Activated T-cell treated with anti-CD3 and anti-CD28 coated beads for 4 hours (primary cell): ENCODE measurements at regions not wholly inside any gene's neighbourhood (a gene's known extent, or its start where the extent isn't known, plus 50 kb on each side); places are given as distances from the start of the nearest gene placed in this dataset.
"Not testable (repeated sequence)": the region's sequence is repeated elsewhere in the genome, so short reads cannot be mapped to it uniquely, and the experiment has no call there.

Experiments
- DNase-seq: peaks from one replicate; pipeline ENCODE4 v3.0.0-alpha.2; 2020

- DNase-seq, result no peak
Measured at GRCh38 chr6:165167311-165167710, 142.1 kb downstream of the C6orf118 start.

GRCh38 chr6:165163519-165163918 is 145.9 kb downstream of the C6orf118 start:
- DNase-seq, result no peak

DNA sequence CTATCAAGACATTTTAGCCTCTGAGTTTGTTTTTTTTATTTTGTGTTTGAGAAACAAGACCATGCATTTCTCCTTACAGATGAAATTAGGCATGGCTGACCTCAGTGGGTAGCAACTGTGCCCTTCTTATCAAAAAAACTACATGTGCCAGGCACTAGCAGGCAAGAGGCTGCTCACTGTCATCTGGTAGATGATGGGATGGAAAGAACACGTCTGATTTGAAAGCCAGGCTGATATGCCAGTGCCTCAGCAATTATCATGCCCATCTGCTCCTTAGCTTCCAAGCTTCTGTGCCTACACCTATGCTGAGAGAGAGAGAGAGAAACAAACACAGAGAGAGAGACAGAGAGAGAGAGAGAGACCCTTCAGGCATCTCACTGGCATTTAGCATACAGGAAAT is 149.9 kb downstream of the C6orf118 start:
- no peak for DNase-seq

DNA sequence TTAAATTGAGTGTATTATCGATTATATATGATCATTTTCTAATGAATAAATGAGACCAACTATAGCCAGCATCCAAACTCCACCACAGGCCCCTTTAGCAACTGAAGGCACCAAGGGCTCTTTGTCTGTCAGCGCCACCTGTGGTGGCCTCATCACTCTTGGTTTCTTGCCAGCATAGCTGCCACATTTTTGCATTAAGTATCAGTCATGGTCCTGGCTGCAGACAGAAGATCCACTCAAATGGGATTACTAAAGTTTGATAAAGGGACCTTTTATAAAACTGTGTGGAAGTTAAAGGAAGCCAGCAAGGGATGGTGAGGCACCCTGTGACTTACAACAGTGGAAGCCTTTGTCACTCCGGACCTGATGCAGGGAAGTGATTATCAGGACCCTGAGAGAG is 162.9 kb downstream of the C6orf118 start:
- no peak for DNase-seq

DNA sequence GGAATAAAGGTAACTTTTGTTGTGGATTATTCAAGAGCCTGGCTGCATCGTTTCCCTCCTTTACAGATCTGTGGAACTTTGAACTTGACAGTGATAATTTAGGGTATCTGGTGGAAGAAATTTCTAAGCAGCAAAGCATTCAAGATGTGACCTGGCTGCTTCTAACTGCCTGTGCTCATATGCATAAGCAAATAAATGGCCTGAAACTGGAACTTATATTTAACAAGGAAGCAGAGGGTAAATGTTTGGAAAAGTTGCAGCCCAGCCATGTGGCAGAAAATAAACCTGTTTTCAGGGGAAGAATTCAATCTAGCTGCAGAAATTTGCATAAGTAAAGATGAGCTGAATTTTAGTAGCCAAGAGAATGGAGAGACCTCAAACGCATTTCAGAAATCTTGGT is 173.5 kb downstream of the C6orf118 start:
- DNase-seq, result no peak

GRCh38 chr6:165129086-165129485 is 180.3 kb downstream of the C6orf118 start:
- DNase-seq, result no peak

GRCh38 chr6:165127743-165128142 is 181.7 kb downstream of the C6orf118 start:
- not testable (repeated sequence) for DNase-seq

GRCh38 chr6:165124681-165125080 is 184.7 kb downstream of the C6orf118 start:
- not testable (repeated sequence) for DNase-seq

- DNase-seq, result no peak
Measured at GRCh38 chr6:165119231-165120020, 190.0 kb downstream of the C6orf118 start.

DNA sequence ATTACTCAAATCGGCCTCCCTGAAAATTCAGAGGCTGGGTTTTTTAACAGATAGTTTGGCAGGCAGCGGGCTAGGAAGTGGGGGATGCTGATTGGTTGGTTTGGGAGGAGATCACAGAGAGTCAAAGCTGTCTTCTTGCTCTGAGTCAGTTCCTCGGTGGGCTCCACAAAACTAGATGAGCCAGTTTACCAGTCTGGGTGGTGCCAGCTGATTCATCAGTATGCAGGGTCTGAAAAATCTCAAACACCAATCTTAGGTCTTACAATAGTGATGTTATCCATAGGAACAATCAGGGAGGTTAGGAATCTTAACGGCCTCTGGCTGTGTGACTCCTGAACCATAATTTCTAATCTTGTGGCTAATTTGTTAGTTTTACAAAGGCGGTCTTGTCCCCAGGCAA is 190.7 kb downstream of the C6orf118 start:
- no peak for DNase-seq

- no peak for DNase-seq
Measured at GRCh38 chr6:165117806-165118205, 191.6 kb downstream of the C6orf118 start.

DNA sequence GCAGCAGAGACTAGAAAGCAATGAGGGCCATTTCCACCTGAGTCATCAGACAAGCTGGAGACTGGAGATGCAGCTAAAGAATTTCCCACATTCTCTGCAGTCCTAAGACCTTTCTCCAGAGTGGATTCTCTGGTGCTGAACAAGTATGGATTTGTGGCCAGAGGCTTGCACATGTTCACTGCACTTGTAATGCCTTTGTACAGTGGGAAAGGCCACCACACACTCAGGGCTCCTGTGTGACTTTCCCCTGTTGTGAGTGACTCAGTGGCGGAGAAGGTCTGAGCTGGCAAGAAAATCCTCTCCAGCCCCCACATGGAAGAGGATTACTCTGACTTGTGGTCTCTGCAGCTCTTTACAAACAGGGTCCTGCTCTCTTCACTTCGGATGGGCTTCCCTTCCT is 192.3 kb downstream of the C6orf118 start:
- no peak for DNase-seq

DNA sequence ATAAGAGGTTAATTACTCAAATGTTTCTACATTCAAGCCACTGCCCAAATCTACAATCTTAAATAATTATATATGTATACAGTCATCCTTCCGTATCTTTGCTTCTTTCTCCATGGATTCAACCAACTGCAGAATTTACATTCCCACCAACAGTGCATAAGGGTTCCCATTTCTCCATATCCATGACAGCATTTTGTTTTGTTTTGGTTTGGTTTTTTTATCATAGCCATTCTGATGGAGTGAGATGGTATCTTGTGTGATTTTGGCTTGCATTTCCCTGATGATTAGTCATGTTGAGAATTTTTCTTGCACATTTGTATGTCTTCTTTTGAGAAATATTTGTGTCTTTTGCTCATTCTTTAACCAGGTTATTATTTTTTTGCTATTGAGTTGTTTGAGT is 198.5 kb downstream of the C6orf118 start:
- DNase-seq, result no peak

GRCh38 chr6:165109011-165109410 is 200.4 kb downstream of the C6orf118 start:
- DNase-seq, result no peak

DNA sequence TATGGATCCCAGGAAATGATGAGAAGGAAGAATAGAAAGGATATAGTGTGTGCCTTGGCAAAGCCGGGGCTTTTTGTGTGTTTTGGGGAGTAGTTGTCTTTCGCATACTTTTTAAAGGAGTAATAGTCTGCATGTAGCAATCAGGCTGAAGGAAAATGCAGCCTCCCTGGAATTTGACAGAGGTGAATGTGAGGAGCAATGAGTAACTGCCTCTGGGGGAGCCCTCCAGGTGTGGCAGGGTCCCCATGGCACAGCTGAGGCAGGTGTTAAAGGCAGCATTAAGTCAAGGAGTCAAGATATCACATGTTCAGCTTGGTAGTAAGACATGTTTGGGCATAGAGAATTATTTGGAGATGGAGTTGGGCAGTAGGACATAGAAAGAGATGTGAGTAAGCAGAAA is 203.1 kb downstream of the C6orf118 start:
- no peak for DNase-seq

DNA sequence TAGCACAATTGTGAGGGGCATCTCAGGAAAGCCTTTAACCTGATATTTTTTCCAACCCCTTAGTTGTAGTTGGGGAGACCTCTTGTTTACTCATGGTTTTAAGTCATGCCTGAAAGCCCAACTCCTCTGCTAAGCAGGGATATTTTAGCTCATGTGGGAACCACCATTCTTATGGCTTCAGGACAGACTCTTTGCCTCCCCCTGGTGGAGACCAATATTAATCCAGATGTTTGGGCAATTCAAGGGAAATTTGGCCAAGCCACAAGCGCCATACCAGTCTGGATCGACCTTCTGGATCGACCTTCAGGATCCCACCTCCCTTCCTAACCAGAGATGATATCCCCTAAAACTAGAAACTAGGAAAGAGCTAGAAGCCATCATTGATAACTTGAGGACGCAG is 211.2 kb downstream of the C6orf118 start:
- DNase-seq, result no peak

GRCh38 chr6:165096868-165097267 is 212.5 kb downstream of the C6orf118 start:
- no peak for DNase-seq

DNA sequence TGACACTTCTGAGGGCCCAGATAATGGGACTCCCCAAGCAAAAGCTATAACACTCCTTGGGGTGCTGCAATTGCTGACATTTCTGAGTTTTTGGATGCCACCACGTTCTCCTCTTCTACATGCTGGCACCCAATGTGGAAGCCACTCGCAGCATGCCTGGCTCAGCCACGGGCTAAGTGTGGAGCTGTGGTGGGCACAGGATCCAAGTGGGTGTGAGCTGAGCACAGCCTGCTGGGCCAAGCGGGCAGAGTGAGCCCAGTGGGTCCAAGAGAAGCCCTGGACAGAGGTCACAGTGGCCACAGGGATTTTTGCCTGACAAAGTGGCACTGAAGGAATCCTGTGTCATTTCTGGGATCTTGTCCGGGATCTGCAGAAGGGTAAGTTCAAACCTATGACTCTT is 213.2 kb downstream of the C6orf118 start:
- DNase-seq, result no peak

DNA sequence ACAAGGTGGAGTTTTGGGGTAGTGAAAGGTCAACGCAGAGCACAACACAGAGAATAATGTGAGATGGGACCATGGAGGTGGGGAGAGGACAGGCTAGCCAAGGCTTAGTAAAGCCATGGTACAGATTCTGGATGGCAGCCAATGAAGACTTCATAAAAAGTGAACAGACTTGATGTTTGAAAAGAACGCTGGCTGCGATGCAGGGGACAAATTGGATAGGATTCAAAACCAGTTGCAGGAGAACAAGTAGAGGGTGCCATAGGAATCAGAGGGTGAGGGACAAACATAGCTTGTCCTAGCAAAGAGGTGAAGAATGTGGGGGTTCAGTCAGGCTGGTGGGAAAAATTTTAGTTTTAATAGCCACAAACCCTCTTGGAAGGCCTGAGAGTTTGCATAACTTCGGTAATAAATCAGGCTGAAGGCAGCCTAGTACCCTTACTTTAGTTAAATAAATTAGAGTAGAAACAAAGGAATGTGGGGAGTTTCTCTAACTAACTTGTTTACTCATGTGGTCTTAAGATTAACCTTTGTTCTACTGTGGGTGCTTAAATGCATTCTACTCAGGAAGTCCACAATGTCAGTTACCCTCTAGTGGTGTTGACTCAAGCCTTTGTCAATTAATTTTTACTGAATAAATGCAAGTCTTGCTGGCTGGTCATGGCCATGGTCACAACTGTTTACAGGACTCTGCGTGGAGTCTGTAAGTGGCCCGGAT is 216.4 kb downstream of the C6orf118 start:
- no peak for DNase-seq

DNA sequence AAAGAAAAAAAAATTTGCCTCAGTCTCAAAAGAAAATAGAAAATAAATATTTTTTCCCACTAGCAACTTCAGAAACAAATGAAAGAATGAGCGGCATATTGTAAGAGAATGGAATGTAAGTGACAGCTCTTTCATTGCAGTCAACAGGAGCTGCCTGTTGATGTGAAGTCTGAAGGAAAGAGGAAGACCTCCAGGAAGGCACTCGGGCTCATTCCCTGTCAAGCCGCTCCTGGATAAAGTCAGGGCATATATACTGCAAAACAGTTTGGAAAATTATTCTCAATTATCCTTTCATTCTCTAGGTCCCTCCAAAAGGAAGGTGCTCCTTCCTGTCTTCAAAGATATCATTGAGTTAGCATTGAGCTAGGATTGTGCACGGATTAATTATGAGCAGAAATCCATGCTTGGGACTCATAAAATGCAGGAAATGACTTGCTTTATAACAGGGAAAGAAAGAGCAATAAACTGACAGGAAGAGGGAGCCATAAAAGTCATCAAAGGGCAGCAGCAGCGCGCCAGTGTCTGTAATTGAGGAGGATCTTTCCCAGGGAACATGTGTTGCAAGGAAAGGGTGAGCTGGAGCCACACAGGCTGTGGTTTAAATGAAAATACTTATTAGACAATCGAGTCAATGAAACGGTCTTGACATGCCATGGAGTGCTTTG is 218.2 kb downstream of the C6orf118 start:
- DNase-seq, result no peak

DNA sequence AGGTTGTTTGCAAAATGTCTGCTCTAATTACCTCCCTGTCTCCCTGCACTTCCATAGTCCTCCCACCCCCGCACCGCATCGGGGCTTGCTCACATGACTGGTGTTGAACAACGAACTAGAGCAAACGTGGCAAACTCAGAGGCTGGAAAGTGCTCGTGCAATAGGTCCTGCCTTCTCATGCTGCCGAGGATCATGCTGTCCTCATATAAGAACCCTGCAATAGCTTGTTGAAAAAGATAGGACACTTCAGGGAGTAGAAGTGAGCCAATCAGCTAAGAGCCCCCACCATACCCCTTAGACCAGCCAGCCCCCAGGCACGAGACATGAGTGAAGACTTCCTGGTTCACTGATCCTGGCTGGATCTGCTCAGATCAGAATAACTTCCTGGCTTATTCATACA is 219.2 kb downstream of the C6orf118 start:
- no peak for DNase-seq

- no peak for DNase-seq
Measured at GRCh38 chr6:165086814-165087213, 222.6 kb downstream of the C6orf118 start.

- DNase-seq, result no peak
Measured at GRCh38 chr6:165082636-165083035, 226.8 kb downstream of the C6orf118 start.

GRCh38 chr6:165081944-165082532 is 227.4 kb downstream of the C6orf118 start:
- no peak for DNase-seq
